Skeletal muscle tissue (tissue), 3 donors: ENCODE measurements at regions not wholly inside any gene's neighbourhood (a gene's known extent, or its start where the extent isn't known, plus 50 kb on each side); places are given as distances from the start of the nearest gene placed in this dataset.

Experiments used
- H3K27ac ChIP-seq: one replicate; pipeline ENCODE4 v1.7.0; 2013; ENCODE audit warnings: mild to moderate bottlenecking, low read depth, low read length, inconsistent platforms
- H3K27me3 ChIP-seq, 3 donors: one replicate each; pipeline ENCODE4 v1.7.0; 2013; ENCODE audit warnings: low read length in 3 of 3; ENCODE audit not compliant: control insufficient read depth in 3 of 3, insufficient read depth in 3 of 3
- H3K36me3 ChIP-seq, 3 donors: one replicate each; pipeline ENCODE4 v1.7.0; 2013; ENCODE audit warnings: low read length in 3 of 3; ENCODE audit not compliant: control insufficient read depth in 3 of 3, insufficient read depth in 3 of 3
- H3K4me1 ChIP-seq, 3 donors: one replicate each; pipeline ENCODE4 v1.7.0; 2013; ENCODE audit warnings: low read length in 3 of 3, mild to moderate bottlenecking in 3 of 3; ENCODE audit not compliant: control insufficient read depth in 3 of 3, insufficient read depth in 3 of 3
- H3K4me3 ChIP-seq, 3 donors: one replicate each; pipeline ENCODE4 v1.7.0; 2013; ENCODE audit warnings: low read length in 3 of 3
- H3K9ac ChIP-seq, 3 donors: one replicate each; pipeline ENCODE4 v1.7.0; 2013; ENCODE audit warnings: low read length in 3 of 3, mild to moderate bottlenecking in 3 of 3, moderate library complexity in 2 of 3, low read depth in 1 of 3
- H3K9me3 ChIP-seq, 3 donors: one replicate each; pipeline ENCODE4 v1.7.0; 2013; ENCODE audit warnings: low read length in 3 of 3; ENCODE audit not compliant: control insufficient read depth in 3 of 3
- donor health status: Osteomylitis.

- no peak overlapping the region for H3K27ac ChIP-seq
- H3K4me3 ChIP-seq: no peak overlapping the region
- H3K36me3 ChIP-seq: no peaks in the 10 kb centered on the region
- no peaks in the 10 kb centered on the region for H3K4me1 ChIP-seq
- peaks cover 0 to 2% (median 0%) of the 10 kb centered on the region in 3 donors for H3K27me3 ChIP-seq
- no peak overlapping the region for H3K9ac ChIP-seq
- H3K9me3 ChIP-seq: no peaks in the 10 kb centered on the region
Measured at GRCh38 chr12:14138495-14138894, 157.1 kb upstream of the GRIN2B start.

GRCh38 chr12:14148489-14149270 lies 167.3 kb upstream of the GRIN2B start:
- Histone ChIP-seq H3K4me3 (no peak overlapping the region), H3K9me3 (no peaks in the 10 kb centered on the region), H3K4me1 (no peaks in the 10 kb centered on the region), H3K36me3 (no peaks in the 10 kb centered on the region), H3K27ac (no peak overlapping the region), H3K27me3 (no peaks in the 10 kb centered on the region), H3K9ac (no peak overlapping the region)

- Histone ChIP-seq H3K27me3 (no peaks in the 10 kb centered on the region), H3K27ac (no peak overlapping the region)
Measured at GRCh38 chr12:14153803-14154202, 172.4 kb upstream of the GRIN2B start.

DNA sequence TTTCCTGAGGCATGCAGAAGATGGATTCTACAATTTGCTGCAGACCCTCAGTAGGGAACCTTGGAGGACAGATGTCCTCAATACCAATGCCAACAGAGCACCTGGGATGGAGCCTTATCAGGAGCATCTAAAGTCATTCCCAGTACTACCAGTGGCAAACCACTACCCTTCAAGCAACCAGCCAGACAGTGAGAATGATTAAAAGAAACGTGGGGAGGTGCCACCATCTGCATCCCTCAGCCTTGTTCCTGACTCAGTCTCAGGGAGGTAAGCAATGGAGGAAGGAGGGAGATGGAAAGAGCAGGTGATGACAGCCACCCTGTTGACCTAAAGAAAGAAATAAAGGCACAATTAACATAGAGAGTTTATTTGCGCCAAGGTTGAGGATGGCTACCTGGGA lies 175.2 kb upstream of the GRIN2B start:
- no peaks in the 10 kb centered on the region for H3K4me1 ChIP-seq
- no peak overlapping the region for H3K27ac ChIP-seq
- no peak overlapping the region for H3K4me3 ChIP-seq
- H3K36me3 ChIP-seq: no peaks in the 10 kb centered on the region
- H3K9me3 ChIP-seq: no peaks in the 10 kb centered on the region
- H3K9ac ChIP-seq: no peak overlapping the region
- H3K27me3 ChIP-seq: no peaks in the 10 kb centered on the region

More at GRCh38 chr12:14153803-14154202, 172.4 kb upstream of the GRIN2B start:
- no peak overlapping the region for H3K9ac ChIP-seq
- no peaks in the 10 kb centered on the region for H3K4me1 ChIP-seq
- no peak overlapping the region for H3K4me3 ChIP-seq
- H3K9me3 ChIP-seq: no peaks in the 10 kb centered on the region
- no peaks in the 10 kb centered on the region for H3K36me3 ChIP-seq

DNA sequence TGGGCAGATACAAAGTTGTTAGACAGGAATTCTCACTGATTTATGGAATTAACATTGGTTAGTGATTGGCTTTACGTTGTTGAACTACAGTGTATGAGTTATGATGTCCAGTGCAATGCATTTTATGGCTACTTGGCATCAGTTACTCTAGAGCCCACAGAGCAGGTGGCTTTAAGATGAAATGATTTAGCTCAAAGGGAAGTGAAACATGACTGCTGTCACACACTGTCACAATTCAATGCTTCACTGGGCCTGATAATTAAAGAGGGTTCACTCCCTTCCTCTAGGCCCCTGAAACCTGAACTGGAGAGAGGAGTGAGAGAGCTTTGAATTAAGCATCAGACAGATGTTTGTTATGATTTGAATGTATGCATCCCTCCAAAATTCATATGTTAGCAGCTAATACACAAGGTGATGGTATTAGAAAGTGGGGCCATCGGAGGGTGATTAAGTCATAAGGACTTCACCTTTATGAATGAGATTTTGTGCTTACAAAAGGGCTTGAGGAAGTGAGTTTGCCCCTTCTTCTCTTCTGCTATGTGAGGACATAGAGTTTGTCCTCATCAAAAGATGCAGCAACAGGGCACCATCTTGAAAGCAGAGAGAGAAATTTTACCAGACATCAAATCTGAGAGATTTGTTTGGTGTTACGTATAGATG lies 175.8 kb upstream of the GRIN2B start:
- Histone ChIP-seq H3K9me3 (no peaks in the 10 kb centered on the region), H3K27me3 (no peaks in the 10 kb centered on the region)

DNA sequence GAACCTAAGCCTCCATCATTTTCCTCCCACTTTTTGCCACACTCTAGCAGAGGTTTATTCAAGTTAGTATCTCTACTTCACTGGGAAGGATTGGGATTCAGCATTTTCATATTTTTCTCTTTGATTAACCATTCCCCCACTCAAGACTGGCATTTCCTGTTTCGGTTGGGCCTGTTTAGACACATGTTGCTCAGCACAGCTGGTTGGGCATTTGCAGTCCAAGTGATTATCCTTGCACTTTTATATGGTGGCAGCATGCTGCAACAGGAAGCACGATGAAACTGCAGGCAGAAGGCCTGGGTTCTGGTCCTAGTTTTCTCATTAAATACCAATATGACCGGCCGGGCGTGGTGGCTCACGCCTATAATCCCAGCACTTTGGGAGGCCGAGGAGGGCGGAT lies 182.9 kb upstream of the GRIN2B start:
- H3K9ac ChIP-seq: no peak overlapping the region
- H3K27me3 ChIP-seq: no peaks in the 10 kb centered on the region

More for the DNA sequence above, 175.8 kb upstream of the GRIN2B start:
- H3K36me3 ChIP-seq: no peaks in the 10 kb centered on the region
- H3K27ac ChIP-seq: no peak overlapping the region
- H3K9ac ChIP-seq: no peak overlapping the region
- H3K4me1 ChIP-seq: no peaks in the 10 kb centered on the region
- H3K4me3 ChIP-seq: no peak overlapping the region

GRCh38 chr12:14167005-14167628 lies 185.7 kb upstream of the GRIN2B start:
- Histone ChIP-seq H3K9ac (no peak overlapping the region), H3K4me3 (no peak overlapping the region), H3K4me1 (no peaks in the 10 kb centered on the region), H3K27ac (no peak overlapping the region), H3K9me3 (no peaks in the 10 kb centered on the region), H3K27me3 (no peaks in the 10 kb centered on the region), H3K36me3 (no peaks in the 10 kb centered on the region)

More for the DNA sequence above, 182.9 kb upstream of the GRIN2B start:
- Histone ChIP-seq H3K9me3 (no peaks in the 10 kb centered on the region), H3K27ac (no peak overlapping the region), H3K36me3 (no peaks in the 10 kb centered on the region), H3K4me3 (no peak overlapping the region), H3K4me1 (no peaks in the 10 kb centered on the region)

GRCh38 chr12:14169281-14169680 lies 187.9 kb upstream of the GRIN2B start:
- Histone ChIP-seq H3K9me3 (no peaks in the 10 kb centered on the region), H3K4me3 (no peak overlapping the region), H3K27me3 (no peaks in the 10 kb centered on the region), H3K27ac (no peak overlapping the region), H3K4me1 (no peaks in the 10 kb centered on the region), H3K9ac (no peak overlapping the region), H3K36me3 (no peaks in the 10 kb centered on the region)

- no peaks in the 10 kb centered on the region for H3K36me3 ChIP-seq
- no peak overlapping the region for H3K9ac ChIP-seq
- no peaks in the 10 kb centered on the region for H3K4me1 ChIP-seq
- no peaks in the 10 kb centered on the region for H3K9me3 ChIP-seq
- no peaks in the 10 kb centered on the region for H3K27me3 ChIP-seq
- H3K4me3 ChIP-seq: no peak overlapping the region
- H3K27ac ChIP-seq: no peak overlapping the region
Measured at GRCh38 chr12:14171106-14171505, 189.7 kb upstream of the GRIN2B start.

- H3K36me3 ChIP-seq: no peaks in the 10 kb centered on the region
- H3K9ac ChIP-seq: no peak overlapping the region
- H3K4me3 ChIP-seq: no peak overlapping the region
- no peaks in the 10 kb centered on the region for H3K9me3 ChIP-seq
- H3K27ac ChIP-seq: no peak overlapping the region
- no peaks in the 10 kb centered on the region for H3K27me3 ChIP-seq
- H3K4me1 ChIP-seq: no peaks in the 10 kb centered on the region
Measured at GRCh38 chr12:14175206-14175605, 190.3 kb upstream of the ATF7IP start.
